Endodermal cell (in vitro differentiated cells): ENCODE measurements at regions not wholly inside any gene's neighbourhood (a gene's known extent, or its start where the extent isn't known, plus 50 kb on each side); places are given as distances from the start of the nearest gene placed in this dataset.
"Not testable (repeated sequence)": the region's sequence is repeated elsewhere in the genome, so short reads cannot be mapped to it uniquely, and the experiment has no call there.

Source experiments
- DNase-seq: peaks from one replicate; pipeline ENCODE4 v3.0.0-alpha.2; 2017
- H3K27ac ChIP-seq: 2 replicates; pipeline ENCODE4 v1.5.1; 2013; ENCODE audit warnings: mild to moderate bottlenecking, low read depth, low read length, moderate library complexity
- H3K27me3 ChIP-seq: 2 replicates; pipeline ENCODE4 v1.6.1; 2013; ENCODE audit warnings: mild to moderate bottlenecking, low read length, moderate library complexity; ENCODE audit not compliant: insufficient read depth, control insufficient read depth, poor library complexity, severe bottlenecking
- H3K36me3 ChIP-seq: 2 replicates; pipeline ENCODE4 v1.7.0; 2013; ENCODE audit warnings: mild to moderate bottlenecking, low read length, moderate library complexity; ENCODE audit not compliant: control insufficient read depth, insufficient read depth
- H3K4me1 ChIP-seq: one replicate; pipeline ENCODE4 v1.7.0; 2013; ENCODE audit warnings: low read length; ENCODE audit not compliant: control insufficient read depth, insufficient read depth
- H3K4me3 ChIP-seq: 2 replicates; pipeline ENCODE4 v1.5.1; 2013; ENCODE audit warnings: mild to moderate bottlenecking, low read length, moderate library complexity
- H3K9ac ChIP-seq: 2 replicates; pipeline ENCODE4 v1.6.1; 2013; ENCODE audit warnings: mild to moderate bottlenecking, low read length, moderate library complexity; ENCODE audit not compliant: poor library complexity, severe bottlenecking; ENCODE audit errors: extremely low read depth
- H3K9me3 ChIP-seq: 2 replicates; pipeline ENCODE4 v1.6.1; 2013; ENCODE audit warnings: mild to moderate bottlenecking, low read length, moderate library complexity; ENCODE audit not compliant: control insufficient read depth
- H3K27ac Mint-ChIP-seq: 2 replicates; pipeline ENCODE4 v1.8.0; 2020; ENCODE audit warnings: mixed read lengths
- H3K27me3 Mint-ChIP-seq: 2 replicates; pipeline ENCODE4 v1.8.0; 2021; ENCODE audit warnings: mild to moderate bottlenecking, mixed read lengths; ENCODE audit not compliant: insufficient read depth
- H3K36me3 Mint-ChIP-seq: 2 replicates; pipeline ENCODE4 v1.8.0; 2020; ENCODE audit warnings: low read depth, mixed read lengths
- H3K4me1 Mint-ChIP-seq: 2 replicates; pipeline ENCODE4 v1.8.0; 2020; ENCODE audit warnings: mixed read lengths
- H3K4me3 Mint-ChIP-seq: 2 replicates; pipeline ENCODE4 v1.8.0; 2020; ENCODE audit warnings: mild to moderate bottlenecking, moderate library complexity, mixed read lengths
- H3K9me3 Mint-ChIP-seq: 2 replicates; pipeline ENCODE4 v1.8.0; 2020; ENCODE audit warnings: mild to moderate bottlenecking, mixed read lengths
- WGBS, 2 experiments: methylation state at CpG; one replicate each; pipeline versions ENCODE4 v1.1.5 to v1.1.7; 2013; ENCODE audit warnings: missing lambda C conversion rate in 2 of 2, mixed read lengths in 1 of 2; ENCODE audit not compliant: insufficient coverage in 1 of 2, insufficient read length in 1 of 2; 5-methylcytosine and 5-hydroxymethylcytosine counted together
- TF ChIP-seq, protein P1 (sequence below): fragments of 200-600 bp; sonication (generic); conservative IDR thresholded peaks from 2 replicates; pipeline ENCODE4 v1.5.0; 2021; ENCODE audit warnings: antibody characterized with exemption, mild to moderate bottlenecking

DNA sequence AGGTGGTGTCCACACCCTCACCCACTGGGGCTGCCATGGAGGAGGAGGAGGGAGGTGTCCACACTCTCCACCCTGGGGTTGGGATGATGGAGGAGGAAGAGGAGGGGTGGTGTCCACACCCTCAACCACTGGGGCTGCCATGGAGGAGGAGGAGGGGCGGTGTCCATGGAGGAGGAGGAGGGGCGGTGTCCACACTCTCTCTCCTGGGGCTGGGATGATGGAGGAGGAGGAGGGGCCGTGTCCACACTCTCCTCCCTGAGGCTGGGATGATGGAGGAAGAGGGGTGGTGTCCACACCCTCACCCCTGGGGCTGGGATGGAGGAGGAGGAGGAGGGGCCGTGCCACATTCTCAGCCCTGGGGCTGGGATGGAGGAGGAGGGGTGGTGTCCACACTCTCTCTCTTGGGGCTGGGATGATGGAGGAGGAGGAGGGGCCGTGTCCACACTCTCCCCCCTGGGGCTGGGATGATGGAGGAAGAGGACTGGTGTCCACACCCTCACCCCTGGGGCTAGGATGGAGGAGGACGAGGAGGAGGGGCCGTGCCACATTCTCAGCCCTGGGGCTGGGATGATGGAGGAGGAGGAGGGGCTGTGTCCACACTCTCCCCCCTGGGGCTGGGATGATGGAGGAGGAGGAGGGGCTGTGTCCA lies 231.7 kb downstream of the CRLF2 start:
- peaks cover 22% of the 10 kb centered on the region for H3K4me1 Mint-ChIP-seq
- peaks cover 1% of the 10 kb centered on the region for H3K36me3 Mint-ChIP-seq
- Histone ChIP-seq H3K36me3 (no peaks in the 10 kb centered on the region), H3K9ac (no peak overlapping the region), H3K4me3 (no peak overlapping the region), H3K4me1 (no peaks in the 10 kb centered on the region), H3K27me3 (no peaks in the 10 kb centered on the region), H3K9me3 (peaks cover 10% of the 10 kb centered on the region), H3K27ac (no peak overlapping the region)
- H3K9me3 Mint-ChIP-seq: peaks cover 17% of the 10 kb centered on the region
- peak; percentile 63 for DNase-seq
- no peak overlapping the region for H3K4me3 Mint-ChIP-seq
- H3K27ac Mint-ChIP-seq: no peak overlapping the region
- TF ChIP-seq, protein P1, sequence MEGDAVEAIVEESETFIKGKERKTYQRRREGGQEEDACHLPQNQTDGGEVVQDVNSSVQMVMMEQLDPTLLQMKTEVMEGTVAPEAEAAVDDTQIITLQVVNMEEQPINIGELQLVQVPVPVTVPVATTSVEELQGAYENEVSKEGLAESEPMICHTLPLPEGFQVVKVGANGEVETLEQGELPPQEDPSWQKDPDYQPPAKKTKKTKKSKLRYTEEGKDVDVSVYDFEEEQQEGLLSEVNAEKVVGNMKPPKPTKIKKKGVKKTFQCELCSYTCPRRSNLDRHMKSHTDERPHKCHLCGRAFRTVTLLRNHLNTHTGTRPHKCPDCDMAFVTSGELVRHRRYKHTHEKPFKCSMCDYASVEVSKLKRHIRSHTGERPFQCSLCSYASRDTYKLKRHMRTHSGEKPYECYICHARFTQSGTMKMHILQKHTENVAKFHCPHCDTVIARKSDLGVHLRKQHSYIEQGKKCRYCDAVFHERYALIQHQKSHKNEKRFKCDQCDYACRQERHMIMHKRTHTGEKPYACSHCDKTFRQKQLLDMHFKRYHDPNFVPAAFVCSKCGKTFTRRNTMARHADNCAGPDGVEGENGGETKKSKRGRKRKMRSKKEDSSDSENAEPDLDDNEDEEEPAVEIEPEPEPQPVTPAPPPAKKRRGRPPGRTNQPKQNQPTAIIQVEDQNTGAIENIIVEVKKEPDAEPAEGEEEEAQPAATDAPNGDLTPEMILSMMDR: no peak
- WGBS, 2 experiments: 76% methylated on average over 7 of the region's 7 CpGs; no CpG with 5 or more reads in 1 of the 2 experiments
- H3K27me3 Mint-ChIP-seq: peaks cover 51% of the 10 kb centered on the region

DNA sequence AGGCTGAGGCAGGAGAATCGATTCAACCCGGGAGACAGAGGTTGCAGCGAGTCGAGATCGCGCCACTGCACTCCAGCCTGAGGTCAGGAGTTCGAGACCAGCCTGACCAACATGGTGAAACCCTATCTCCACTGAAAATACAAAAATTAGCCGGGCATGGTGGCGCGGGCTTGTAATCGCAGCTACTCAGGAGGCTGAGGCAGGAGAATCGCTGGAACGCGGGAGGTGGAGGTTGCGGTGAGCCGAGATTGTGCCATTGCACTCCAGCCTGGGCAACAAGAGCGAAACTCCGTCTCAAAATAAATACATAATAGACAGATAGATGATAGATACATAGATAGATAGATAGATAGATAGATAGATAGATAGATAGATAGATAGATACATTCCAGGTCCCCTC lies 233.3 kb downstream of the CRLF2 start:
- H3K4me1 Mint-ChIP-seq: peaks cover 22% of the 10 kb centered on the region
- not testable (repeated sequence) for H3K9ac ChIP-seq, H3K9me3 ChIP-seq, H3K27ac ChIP-seq, H3K36me3 Mint-ChIP-seq, DNase-seq, H3K27ac Mint-ChIP-seq, H3K4me3 Mint-ChIP-seq, H3K36me3 ChIP-seq, H3K27me3 ChIP-seq, H3K4me3 ChIP-seq, H3K4me1 ChIP-seq
- peaks cover 10% of the 10 kb centered on the region for H3K9me3 Mint-ChIP-seq
- H3K27me3 Mint-ChIP-seq: peaks cover 49% of the 10 kb centered on the region
- WGBS, 2 experiments: 93 to 95% methylated on average over 13 to 16 of the region's 18 CpGs

DNA sequence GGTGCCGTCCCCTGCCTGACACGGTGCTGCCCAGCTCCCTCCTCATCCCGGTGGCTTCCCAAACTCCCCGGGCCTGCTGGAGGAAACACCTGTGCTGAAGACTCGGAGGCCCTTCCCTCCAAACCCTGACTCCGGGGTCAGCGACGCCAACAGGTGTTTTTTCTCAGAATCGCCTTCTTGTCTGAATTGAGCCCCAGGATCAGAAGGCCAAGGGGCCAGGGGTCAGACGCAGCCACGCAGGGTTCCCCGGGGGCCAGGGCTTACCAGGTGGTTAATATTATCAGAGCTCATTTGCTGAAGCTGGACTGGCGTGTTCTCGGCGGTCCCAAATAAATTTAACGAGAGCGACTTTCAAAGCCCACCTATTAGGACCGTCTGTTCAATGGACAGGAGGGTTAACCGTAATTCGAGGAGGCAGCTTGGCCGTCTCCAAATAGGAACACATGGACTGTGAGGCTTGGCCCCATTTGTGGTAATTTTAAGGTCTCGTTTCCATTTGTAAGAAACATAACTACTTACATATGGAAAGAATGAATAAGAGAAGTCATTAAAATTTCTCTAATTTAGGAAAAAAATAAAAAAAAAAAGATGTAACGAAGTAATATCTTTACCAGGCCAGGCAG lies 239.3 kb downstream of the CRLF2 start:
- Mint-ChIP-seq H3K36me3 (peaks cover 1% of the 10 kb centered on the region), H3K4me1 (no peaks in the 10 kb centered on the region), H3K4me3 (no peak overlapping the region), H3K27me3 (peaks cover 4% of the 10 kb centered on the region), H3K9me3 (peaks cover 4% of the 10 kb centered on the region), H3K27ac (no peak overlapping the region)
- no peaks in the 10 kb centered on the region for H3K9me3 ChIP-seq
- no peak for DNase-seq
- H3K27me3 ChIP-seq: no peaks in the 10 kb centered on the region
- TF ChIP-seq, protein P1: no peak
- H3K36me3 ChIP-seq: no peaks in the 10 kb centered on the region
- H3K4me1 ChIP-seq: no peaks in the 10 kb centered on the region
- H3K9ac ChIP-seq: no peak overlapping the region
- WGBS, 2 experiments: 90 to 93% methylated on average over 20 to 22 of the region's 23 CpGs
- no peak overlapping the region for H3K4me3 ChIP-seq
- H3K27ac ChIP-seq: no peak overlapping the region
